ENCODE measurements at regions not wholly inside any gene's neighbourhood (a gene's known extent, or its start where the extent isn't known, plus 50 kb on each side); places are given as distances from the start of the nearest gene placed in this dataset.

DNA sequence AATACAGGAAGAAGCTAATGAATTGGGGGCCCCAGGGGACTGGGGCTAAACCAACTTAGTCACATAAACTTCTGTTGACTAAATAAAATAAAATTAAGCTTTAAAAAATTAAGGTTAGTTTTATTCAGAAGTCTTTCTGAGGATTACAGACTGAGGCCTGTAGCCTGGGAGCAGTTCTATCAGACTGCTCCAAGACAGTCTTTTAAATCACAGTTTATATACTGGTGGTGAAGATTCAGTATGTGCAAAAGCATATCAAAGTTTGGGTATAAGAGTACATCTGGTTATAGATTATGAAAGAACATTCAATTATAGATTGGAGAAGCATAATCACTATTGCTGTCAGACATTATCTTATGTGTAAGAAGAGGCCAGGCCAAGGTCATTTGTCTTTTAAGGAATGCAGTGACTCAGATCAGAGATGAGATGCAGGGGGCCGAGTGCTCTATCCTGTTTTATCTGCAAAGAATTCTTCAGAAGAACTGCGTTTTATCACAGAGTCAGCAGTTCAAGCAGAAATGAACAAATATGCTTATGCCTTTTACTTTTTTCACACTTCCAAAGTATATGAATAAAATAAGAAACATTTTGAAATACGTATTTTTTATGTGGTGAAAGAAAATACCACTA lies 109.4 kb downstream of the PDHA2 start:
- no peak overlapping the region for H3K4me2 ChIP-seq (ENCODE audit: low read depth, low read length)
- H3K9me1 ChIP-seq (ENCODE audit: insufficient read depth, low read length), result no peaks in the 10 kb centered on the region
- no peak overlapping the region for H3K23ac ChIP-seq (ENCODE audit: low read depth, low read length)
- TF ChIP-seq CEBPB (IDR thresholded peaks at IDR 0.05; ENCODE audit: low read depth, low read length) (no peak), POLR2A (IDR thresholded peaks at IDR 0.05; ENCODE audit: low read depth, low read length) (no peak), NFE2L2 (IDR thresholded peaks at IDR 0.05; ENCODE audit: low read depth, low read length) (no peak), RFX5 (IDR thresholded peaks at IDR 0.05; ENCODE audit: low read depth, low read length) (no peak), RCOR1 (IDR thresholded peaks at IDR 0.05; ENCODE audit: insufficient replicate concordance, low read length) (no peak), FOS (IDR thresholded peaks at IDR 0.05; ENCODE audit: low read depth, low read length) (no peak), MAZ (IDR thresholded peaks at IDR 0.05; ENCODE audit: borderline replicate concordance, low read depth, low read length) (no peak), CHD1 (IDR thresholded peaks at IDR 0.05; ENCODE audit: low read depth, low read length) (no peak)
- TF ChIP-seq, protein P1, sequence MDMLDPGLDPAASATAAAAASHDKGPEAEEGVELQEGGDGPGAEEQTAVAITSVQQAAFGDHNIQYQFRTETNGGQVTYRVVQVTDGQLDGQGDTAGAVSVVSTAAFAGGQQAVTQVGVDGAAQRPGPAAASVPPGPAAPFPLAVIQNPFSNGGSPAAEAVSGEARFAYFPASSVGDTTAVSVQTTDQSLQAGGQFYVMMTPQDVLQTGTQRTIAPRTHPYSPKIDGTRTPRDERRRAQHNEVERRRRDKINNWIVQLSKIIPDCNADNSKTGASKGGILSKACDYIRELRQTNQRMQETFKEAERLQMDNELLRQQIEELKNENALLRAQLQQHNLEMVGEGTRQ (IDR thresholded peaks at IDR 0.05; ENCODE audit: low read depth, low read length), result no peak
- TF ChIP-seq, protein P2, sequence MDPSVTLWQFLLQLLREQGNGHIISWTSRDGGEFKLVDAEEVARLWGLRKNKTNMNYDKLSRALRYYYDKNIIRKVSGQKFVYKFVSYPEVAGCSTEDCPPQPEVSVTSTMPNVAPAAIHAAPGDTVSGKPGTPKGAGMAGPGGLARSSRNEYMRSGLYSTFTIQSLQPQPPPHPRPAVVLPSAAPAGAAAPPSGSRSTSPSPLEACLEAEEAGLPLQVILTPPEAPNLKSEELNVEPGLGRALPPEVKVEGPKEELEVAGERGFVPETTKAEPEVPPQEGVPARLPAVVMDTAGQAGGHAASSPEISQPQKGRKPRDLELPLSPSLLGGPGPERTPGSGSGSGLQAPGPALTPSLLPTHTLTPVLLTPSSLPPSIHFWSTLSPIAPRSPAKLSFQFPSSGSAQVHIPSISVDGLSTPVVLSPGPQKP (IDR thresholded peaks at IDR 0.05; ENCODE audit: borderline replicate concordance, low read depth, low read length), result no peak
- TF ChIP-seq, protein P3, sequence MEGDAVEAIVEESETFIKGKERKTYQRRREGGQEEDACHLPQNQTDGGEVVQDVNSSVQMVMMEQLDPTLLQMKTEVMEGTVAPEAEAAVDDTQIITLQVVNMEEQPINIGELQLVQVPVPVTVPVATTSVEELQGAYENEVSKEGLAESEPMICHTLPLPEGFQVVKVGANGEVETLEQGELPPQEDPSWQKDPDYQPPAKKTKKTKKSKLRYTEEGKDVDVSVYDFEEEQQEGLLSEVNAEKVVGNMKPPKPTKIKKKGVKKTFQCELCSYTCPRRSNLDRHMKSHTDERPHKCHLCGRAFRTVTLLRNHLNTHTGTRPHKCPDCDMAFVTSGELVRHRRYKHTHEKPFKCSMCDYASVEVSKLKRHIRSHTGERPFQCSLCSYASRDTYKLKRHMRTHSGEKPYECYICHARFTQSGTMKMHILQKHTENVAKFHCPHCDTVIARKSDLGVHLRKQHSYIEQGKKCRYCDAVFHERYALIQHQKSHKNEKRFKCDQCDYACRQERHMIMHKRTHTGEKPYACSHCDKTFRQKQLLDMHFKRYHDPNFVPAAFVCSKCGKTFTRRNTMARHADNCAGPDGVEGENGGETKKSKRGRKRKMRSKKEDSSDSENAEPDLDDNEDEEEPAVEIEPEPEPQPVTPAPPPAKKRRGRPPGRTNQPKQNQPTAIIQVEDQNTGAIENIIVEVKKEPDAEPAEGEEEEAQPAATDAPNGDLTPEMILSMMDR (conservative IDR thresholded peaks at IDR 0.05; ENCODE audit: low read depth, low read length), result no peak
- no peak overlapping the region for H3K27ac ChIP-seq (ENCODE audit: insufficient read depth, low read length)
- no peak overlapping the region for H2BK120ac ChIP-seq (ENCODE audit: low read depth, low read length)
- no peak overlapping the region for H3K56ac ChIP-seq (ENCODE audit: extremely low read depth, insufficient read depth, low read length)
- H3K18ac ChIP-seq (ENCODE audit: low read depth, low read length), result no peak overlapping the region
- no peak overlapping the region for H3K14ac ChIP-seq (replicated peaks; ENCODE audit: low read depth, low read length)
- no TSS peak for BruUV-seq (replicated peaks)
- intact Hi-C loops (cut with micrococcal nuclease) (no loop called here), in situ Hi-C loops (cut with MboI; ENCODE audit: low sequenced_read_pairs) (no loop called here), dilution Hi-C loops (cut with HindIII; ENCODE audit: low sequenced_read_pairs, unreplicated experiment) (no loop called here)
- no peaks in the 10 kb centered on the region for H3K36me3 ChIP-seq (ENCODE audit: control insufficient read depth, insufficient read depth, low read length)
- no peak overlapping the region for H2BK20ac ChIP-seq (ENCODE audit: low read depth, low read length)
- H3K4me3 ChIP-seq (ENCODE audit: insufficient read depth, low read depth, low read length), result no peak overlapping the region
- no peak overlapping the region for H3K4ac ChIP-seq (ENCODE audit: low read depth, low read length)
- H3K79me1 ChIP-seq (ENCODE audit: low read depth in 1 of 2, low read length in 2 of 2), result no peaks in the 10 kb centered on the region
- no peaks in the 10 kb centered on the region for H3K27me3 ChIP-seq (ENCODE audit: control insufficient read depth, insufficient read depth, low read length)
- H2AK9ac ChIP-seq (replicated peaks; ENCODE audit: low read depth, low read length, poor library complexity), result no peak overlapping the region
- H4K8ac ChIP-seq (ENCODE audit: low read depth in 2 of 2, low read length in 2 of 2), result no peak overlapping the region
- H4K91ac ChIP-seq (ENCODE audit: insufficient read depth, low read depth, low read length), result no peak overlapping the region
- CTCF ChIA-PET, result no interaction called here
- H2AK5ac ChIP-seq (ENCODE audit: low read depth, low read length), result no peak overlapping the region
- WGBS, 2 experiments (ENCODE audit: extremely low coverage in 2 of 2, insufficient read length in 1 of 2), result no CpG with 5 or more reads among the region's 3 CpGs
- peaks cover 12% of the 10 kb centered on the region for H3K9me3 ChIP-seq (ENCODE audit: control insufficient read depth, insufficient read depth, low read length)
- no peak overlapping the region for H2BK15ac ChIP-seq (ENCODE audit: low read depth, low read length)
- POLR2A ChIA-PET (ENCODE audit: unreplicated experiment), result no interaction called here
- no peaks in the 10 kb centered on the region for H3K4me1 ChIP-seq (ENCODE audit: control insufficient read depth, insufficient read depth, low read length)
- no peak overlapping the region for H3K9ac ChIP-seq (ENCODE audit: low read depth, low read length)
- H4K20me1 ChIP-seq (ENCODE audit: insufficient read depth, low read length), result no peaks in the 10 kb centered on the region
- DNase-seq (no peak), ATAC-seq (ENCODE audit: low read depth) (no peak)
- no peak overlapping the region for H2BK5ac ChIP-seq (ENCODE audit: low read depth, low read length, poor library complexity, severe bottlenecking)
- H2AFZ ChIP-seq (replicated peaks; ENCODE audit: low read length, poor library complexity), result no peak overlapping the region
- H4K5ac ChIP-seq (ENCODE audit: low read depth, low read length), result no peak overlapping the region
